ENCODE measurements at regions not wholly inside any gene's neighbourhood (a gene's known extent, or its start where the extent isn't known, plus 50 kb on each side); places are given as distances from the start of the nearest gene placed in this dataset.
A peak's percentile ranks its signal among the peaks of the same experiment; 100 is the strongest.
"Not testable (repeated sequence)": the region's sequence is repeated elsewhere in the genome, so short reads cannot be mapped to it uniquely, and the experiment has no call there.

DNA sequence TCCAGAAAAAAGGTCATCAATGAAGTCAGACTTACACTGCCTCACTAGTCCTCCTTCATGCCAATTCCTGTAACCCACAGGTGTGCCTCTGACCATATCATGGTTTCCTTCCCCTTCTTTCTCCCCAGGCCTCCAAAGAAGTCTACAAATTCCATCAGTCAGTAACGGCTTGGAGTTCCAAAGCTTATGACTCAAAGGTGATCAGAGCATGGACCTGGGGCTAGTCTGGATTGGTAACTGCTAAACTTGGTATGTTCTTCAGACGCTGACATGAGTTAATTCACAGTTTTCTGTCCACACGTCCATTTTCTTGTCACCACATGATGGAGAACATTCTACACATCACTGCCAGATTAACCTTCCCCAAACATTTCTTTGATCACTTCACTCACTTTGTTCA lies 560.4 kb downstream of the ETNK1 start:
- DNase-seq (ENCODE audit: low read depth), result no peak

DNA sequence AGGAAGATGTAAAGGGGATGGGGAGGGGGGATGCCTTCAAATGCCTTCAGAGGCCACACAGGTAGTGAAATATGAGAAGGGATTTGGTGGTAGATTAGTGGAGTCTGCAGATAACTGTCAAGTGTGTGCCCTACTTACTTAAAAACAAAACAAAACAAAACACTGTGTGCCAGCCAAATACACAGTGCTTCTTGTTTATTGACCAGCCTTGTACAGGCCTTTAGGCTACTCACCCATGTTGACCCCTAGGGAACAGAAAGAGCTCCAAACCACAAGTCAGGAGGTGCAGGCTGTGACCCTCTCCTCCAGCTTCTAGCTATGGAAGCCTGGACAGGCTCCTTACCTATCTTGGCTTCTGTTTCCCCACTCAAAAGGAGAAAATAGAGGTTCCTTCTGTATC lies 562.0 kb downstream of the ETNK1 start:
- no peak for DNase-seq (ENCODE audit: low read depth)

DNA sequence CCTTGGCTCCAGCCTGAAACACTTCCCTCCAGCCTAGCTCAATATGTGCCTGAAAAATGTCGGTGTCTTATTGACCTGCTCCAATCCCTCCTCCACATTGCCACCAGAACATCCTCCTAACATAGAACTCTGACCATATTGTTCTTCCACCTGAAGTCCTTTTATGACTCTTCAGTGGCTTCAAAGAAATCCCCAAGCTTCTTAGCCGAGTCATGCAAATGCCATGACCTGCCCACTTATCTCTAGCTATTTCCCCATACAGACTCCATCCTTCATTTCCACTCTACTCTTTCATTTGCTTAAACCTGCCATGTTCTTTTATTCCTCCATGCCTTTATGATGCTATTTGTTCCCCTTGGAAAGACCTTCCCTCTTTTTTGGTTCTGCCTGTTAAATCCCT lies 568.6 kb downstream of the ETNK1 start:
- no peak for DNase-seq (ENCODE audit: low read depth)

DNA sequence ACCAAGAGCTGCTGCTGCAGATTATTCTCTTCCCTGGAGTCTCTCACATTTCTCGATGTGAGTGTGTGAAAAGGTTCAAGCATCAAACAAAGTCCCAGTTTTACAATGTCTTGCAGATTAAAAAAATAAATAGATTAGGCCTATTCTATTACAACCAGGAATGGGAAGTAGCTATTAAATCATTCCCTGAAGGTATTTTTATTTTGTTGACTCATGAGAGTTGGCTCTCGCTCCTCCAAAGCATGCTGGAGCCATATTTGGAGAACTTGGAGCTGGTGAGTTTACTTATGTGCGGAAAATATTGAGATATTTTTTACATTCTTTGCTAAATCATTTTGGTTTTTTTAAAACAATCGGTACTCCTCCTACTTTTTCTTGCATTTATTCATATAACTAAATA lies 572.3 kb downstream of the ETNK1 start:
- DNase-seq (ENCODE audit: low read depth), result peak; percentile 29

DNA sequence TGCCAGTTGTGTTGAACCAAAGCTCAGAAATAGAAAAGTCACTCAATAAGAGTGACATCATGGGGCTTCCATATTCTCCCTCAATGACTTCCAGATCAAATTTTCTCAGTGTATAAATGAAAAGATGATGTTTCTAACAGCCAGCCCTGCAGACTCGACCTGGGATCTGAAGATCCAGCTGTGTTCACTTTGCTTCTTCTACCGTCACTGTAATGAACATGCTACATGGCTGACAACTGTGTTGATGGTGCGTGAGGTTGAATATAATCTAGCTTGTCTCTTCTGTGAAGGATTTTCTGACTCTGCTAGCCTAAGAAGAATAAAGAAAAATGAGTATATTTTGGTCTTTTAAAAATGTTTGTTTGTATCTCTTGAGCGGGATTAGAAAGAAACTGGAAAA lies 577.8 kb downstream of the ETNK1 start:
- no peak for DNase-seq (ENCODE audit: low read depth)

DNA sequence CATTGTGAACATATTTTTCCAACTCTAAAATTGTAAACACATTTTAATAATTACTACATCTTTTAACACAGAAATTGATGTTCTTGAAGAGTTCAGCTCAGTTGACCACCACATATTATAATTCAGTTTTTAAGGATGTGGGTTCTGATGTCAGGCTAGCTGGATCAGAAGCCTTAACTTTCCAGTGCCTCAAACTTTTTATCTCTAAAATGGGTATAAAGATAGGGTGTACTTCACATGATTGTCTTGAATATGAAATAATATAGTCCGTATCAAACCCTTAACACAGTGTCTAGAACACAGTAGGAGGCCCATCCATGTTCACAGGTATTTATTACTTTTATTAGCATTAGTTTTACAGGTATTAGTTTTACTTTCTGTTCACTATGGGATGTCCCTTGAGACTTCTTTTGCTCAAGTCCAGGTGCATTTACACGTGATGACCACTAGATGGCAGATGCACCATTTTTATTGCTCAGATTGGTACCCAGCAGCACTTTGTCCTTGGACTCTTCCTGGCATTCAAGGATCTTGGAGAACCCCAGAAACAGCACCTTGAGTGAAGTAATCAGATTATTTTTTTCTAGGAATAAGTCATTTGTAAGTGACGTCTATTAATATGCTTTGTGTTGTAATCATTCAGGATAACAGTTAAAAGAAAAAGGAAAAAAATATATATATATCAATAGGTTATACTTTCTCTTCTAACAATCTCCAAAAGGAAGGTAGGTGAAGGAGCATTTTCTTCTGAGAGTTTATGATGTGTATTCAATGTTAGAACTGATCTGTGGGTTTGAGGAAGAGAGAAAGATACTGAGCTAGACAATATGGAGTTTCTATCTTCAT lies 580.2 kb downstream of the ETNK1 start:
- peak; percentile 62 for DNase-seq (ENCODE audit: low read depth)

DNA sequence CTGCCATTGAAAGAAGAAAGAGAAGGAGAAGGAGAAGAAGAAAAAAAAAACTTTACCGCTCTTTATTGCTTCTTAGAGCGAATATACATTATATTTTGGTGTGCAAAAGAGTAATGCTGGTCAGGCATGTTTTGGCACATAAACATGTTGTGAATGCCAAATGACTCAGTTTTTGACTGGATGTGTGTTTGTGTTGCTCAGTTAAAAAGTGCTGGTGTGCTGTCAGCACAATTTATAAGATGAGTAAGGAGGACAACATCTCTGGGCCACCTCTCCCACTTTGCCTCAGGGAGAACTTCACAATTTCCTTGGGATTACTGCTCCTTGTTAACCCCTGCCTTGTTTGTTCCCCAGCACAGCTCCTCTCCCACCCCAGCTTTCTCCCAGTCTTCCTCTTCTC lies 584.8 kb downstream of the ETNK1 start:
- DNase-seq (ENCODE audit: low read depth), result no peak

DNA sequence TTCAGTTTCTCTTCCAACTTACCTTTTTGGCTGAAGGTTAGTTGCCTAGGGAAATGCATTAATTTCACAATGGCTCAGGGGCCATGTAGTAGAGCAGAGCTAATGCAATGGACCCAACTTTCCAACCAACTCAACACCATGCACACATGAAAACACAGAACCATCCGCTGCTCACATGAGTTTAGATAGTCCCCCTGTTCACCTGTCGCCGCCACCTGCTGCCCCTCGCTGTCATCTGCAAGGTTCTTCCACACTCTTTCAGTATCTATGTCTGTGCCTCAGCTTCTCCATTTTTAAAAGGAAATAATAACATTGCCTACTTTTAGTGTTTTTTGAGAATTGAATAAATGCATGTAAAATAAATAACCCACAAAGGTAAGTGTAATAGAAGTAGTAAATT lies 585.6 kb downstream of the ETNK1 start:
- no peak for DNase-seq (ENCODE audit: low read depth)

DNA sequence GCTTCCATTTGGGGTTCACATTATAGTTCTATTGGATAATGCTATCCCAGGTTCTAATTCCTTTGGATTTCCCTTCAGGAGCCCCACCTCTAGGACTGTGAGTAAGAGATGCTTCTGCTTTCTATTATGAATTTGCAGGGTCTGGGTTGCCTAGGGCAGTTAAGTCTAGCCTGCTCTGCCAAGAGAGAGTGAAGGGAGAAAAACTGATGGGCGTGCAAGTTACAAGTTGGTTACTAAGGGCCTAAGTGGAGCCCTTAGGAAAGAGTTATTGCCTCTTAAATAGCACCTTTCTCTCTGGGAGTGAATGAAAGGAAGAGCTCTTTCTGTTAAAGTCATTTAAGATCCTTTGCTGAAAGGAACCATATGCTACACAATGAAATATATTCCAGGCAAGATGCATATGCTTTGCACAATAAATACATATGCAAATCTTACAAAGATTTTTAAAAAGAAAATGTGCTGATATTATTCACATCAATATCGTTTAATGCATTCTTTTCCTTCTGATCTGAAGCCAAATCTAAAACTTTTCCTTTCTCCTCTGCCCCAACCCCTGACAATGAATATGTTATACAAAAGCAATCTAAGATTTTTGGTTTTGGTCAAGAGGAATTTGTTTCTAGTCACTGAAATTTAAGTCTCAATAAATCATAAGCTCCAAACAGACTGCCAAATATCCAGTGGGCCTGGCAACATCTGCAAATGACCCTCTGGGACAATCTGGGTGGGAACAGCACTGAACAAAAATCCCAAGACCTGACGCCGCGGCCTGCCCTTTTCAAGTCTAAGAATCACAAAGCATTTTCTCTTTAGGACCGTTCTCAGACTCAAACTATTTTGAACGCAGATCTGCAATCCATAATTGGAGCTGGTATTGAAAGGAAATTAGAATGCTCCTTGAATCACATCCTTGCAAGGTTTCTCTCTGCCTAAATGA lies 586.7 kb downstream of the ETNK1 start:
- no peak for DNase-seq (ENCODE audit: low read depth)

DNA sequence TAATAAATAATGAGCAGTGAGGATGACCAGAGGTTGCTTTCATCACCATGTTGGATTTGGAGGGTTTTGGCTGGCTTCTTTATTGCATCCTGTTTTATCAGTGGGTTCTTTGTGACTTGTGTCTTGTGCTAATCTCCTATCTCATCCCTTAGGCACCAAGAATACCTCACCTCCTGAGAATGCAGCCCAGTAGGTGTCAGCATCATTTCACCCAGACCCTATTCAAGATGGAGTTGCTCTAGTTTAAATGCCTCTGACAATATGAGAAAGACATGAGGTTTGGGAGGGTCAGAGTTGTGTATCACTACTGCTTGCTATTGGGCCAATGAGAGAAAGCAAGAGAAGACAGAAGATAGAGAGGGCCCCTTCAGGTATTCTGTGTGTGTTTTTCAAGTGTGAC lies 592.2 kb downstream of the ETNK1 start:
- DNase-seq (ENCODE audit: low read depth), result no peak

DNA sequence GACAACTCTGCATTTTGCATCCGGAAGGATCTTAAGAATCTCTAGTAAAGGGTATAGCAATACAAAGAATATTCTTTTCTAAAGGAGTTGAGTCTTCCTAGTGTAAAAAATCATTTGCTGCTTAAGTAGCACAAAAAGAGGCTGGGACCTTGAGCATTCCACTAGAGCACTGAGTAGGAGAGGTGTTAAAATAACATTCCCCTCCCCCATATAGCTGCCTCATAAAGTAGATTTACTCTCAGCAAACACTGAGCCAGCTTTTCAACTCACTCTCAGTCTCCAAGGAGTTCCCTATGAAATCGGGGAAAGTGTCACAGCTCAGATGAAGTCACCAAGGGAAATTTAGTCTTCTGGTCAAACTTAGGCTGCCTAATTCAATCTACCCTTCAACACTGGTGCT lies 592.7 kb downstream of the ETNK1 start:
- no peak for DNase-seq (ENCODE audit: low read depth)

DNA sequence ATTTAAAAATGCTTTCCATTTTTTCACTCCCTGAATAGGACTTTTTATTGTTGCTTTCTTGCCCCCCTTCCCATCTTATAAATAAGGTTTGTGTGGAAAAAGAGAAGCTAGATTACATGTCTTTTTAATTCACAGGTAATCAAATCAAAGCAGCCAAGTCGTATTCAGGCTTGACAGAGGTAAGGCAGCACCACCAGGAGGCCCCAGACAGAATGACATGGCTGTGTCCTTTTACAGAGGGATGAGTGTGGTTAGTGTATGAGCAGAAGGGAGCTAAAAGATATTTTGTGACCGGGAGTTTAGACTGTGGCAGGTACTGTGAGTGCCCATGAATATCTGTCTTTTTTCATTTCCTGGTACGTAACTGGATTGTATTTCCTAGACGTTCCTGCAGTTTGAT lies 596.1 kb downstream of the ETNK1 start:
- DNase-seq (ENCODE audit: low read depth), result no peak

DNA sequence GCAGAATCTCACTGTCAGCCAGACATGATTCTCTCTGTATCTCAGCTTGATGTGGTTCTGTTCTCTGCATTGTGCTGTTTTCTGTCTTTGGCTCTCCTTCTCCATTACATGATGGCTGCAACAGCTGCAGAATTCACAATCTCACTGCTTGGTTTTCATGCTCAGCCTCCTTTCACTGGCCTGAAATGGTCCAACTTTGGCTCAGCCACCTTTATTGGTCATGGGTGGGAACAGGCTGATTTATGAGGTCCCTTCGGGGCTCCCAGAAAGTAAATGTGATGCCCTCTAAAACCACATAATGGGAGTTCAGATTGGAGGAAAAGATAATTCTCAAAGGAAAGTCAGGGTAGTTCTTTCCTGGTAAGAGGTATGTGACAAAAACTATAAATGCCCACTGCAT lies 597.0 kb downstream of the ETNK1 start:
- no peak for DNase-seq (ENCODE audit: low read depth)

DNA sequence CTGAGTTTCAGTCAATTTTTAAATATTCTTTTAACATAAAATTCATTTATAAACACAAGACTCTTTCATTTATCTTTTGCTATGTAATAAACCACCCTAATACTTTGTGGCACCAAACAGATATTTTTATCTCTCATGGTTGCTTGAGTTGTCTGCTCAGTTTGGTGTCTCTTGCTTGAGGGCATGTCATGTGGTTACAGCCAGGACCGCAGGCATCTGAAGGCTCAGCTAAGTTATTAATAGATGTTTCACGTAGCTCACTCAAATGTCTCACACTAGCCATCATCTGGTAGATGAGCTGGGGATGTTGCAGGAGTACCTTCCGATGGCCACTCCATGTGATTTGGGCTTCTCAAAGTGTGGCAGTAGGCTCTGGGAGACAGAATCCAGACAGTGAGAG lies 597.8 kb downstream of the ETNK1 start:
- no peak for DNase-seq (ENCODE audit: low read depth)

DNA sequence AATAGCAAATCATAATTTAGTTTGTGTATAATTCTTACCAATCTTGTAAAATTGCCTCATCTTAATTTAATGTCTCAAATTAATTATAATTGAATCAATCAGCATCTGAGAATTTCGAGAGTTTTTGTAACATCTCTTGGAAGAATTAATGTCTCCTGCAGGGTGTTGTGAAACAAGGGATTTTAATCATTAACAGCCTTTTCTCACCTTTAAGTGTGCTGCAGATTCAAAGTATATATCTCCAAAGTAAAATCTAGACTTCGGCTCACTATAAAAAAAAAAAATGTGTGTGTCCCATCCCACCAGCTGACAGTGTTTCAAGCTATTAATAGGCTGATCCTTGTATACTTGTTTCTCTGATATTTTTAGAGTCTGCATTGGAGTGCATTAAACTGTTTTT lies 603.1 kb downstream of the ETNK1 start:
- no peak for DNase-seq (ENCODE audit: low read depth)

DNA sequence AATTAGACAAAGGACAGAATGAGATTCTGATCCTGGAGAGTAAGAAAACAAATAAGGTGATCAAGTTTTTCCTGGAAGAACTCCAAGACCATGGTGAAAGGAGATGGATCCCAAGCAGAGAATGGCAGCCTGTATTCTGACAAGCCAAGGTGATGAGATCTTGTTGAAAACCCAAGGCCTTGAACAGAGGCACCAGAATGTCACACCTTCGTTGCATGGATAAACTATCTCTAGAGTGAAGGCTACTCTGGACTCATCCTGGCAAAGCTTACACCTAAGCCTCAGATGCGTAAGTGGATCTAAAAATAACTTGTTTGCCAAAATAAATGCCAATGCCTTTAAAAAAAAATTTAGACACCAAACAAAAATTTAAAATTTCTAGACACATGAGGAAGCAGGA lies 605.9 kb downstream of the ETNK1 start:
- DNase-seq (ENCODE audit: low read depth), result no peak

DNA sequence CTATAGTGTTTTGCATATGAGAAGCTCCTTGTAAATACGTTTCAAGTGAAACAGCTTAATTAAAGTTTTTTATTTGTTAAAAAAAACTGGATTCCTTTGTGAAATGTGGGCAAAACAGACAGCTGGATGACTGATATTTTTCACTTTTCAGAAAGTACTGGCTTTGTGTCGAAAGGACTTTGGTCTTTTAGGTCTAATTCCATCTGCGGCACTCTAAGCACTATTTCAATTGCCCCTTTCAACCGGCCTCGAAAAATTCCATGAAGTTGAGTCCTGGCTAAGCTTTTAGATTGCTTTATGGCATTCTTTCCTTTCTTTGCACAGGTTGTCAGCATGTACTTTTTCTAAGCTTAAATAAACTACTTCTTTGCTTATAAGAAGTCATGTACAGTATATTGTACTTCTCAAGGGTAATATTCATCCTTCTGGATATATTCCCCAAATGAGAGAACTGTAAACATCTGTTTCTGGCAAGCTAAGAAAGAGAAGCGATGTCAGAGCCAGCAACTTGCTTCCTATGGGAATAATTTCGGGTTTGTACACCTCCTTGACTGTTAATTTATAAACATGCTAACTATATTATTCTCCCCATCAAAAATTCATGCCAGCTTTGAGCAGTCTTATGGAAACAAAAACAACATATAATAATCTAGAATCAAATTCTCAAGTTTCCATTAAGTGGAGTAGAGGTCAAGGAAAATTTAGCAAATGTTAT lies 611.3 kb downstream of the ETNK1 start:
- no peak for DNase-seq (ENCODE audit: low read depth)

DNA sequence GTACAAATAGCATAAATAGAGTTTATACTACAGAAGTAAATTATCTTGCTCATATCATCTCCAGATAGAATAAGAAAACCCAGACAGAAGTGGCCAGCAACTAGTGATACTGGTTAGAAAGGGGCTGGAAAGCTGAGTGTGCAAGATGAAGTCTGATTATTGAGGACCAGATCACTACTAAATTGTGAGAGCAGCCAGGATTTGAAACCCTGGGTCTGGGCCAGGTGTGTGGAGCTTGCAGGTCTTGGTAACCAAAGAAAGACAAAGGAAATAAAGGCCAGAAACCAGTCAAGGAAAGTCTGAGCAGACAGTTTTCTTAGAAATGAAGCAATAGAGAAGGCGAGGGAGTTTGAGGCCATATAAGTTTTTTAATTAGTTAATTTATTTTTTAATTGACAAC lies 611.8 kb downstream of the ETNK1 start:
- no peak for DNase-seq (ENCODE audit: low read depth)

DNA sequence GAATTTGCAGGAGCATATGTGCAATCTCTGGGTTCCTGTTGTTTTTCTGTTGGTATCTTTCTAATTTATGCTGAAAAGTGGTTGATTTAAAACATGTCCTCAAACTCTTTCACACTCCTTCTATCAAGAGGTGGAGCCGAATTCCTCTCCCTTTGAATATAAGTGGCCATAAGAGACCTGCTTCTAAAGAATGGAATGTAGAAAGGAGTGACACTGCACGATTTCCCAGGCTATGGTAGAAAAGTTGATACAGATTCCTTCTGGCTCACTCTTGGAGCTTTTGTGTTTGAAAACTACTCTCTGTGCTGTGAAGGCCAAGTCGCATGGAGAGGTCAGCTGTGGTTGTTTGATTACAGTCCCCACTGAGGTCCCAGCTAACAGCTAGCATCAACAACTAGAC lies 613.2 kb downstream of the ETNK1 start:
- DNase-seq (ENCODE audit: low read depth), result no peak

DNA sequence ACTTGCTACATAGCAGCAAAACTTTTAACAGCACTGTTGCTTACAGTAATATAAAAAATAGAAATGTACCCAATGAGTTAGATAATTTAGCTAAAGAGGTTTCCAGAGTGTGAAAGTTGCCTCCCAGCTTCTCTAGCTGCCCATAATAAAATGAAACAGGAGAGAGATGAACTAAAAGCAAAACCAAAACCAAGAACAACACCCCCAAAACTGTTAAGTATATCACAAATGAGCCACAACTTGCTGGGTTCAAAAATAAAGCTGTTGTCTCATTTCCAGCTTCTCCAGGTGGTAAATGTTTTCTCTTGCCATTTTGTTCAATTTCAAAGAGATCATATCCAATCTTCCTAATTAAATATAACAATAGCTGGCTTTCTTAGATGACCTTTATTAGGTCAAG lies 614.0 kb downstream of the ETNK1 start:
- no peak for DNase-seq (ENCODE audit: low read depth)

DNA sequence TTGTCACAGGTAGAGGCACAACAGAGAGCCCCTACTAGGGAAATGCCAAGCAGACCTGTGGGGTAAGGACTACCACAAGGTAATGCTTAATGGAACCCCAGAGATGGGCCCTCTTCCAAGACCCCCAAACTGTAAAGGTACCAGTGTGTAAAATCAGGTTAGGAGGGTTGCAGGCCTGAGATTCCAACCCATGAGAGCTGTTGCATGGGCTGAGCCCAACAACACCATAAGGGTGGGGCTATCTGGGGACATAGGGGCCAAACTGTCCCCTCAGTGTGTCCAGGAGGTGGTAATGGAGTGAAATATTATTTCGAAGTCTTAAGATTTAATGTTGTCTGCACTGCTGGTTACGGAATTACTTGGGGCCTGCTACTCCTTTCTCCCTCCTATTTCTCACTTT lies 620.2 kb downstream of the ETNK1 start:
- no peak for DNase-seq (ENCODE audit: low read depth)

DNA sequence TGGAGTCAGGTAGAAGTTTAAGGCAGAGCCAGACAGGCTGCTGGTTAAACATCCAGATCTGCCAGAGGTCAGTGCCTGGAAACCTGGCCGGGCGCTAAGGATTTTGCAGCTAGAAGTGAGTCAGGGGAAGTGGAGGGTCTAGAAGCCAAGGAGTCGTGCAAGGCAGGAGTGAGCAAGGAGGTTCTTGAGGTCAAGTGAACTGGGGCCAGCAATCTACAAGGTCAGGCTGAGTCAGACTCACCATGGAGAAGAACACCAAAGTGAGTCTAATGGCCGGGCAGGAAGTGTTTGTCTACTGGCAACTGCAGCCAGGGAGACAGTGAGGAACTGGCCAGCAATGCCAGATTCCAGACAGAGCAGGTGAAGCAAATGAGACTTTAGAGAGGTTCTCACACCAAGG lies 628.2 kb downstream of the ETNK1 start:
- no peak for DNase-seq (ENCODE audit: low read depth)

DNA sequence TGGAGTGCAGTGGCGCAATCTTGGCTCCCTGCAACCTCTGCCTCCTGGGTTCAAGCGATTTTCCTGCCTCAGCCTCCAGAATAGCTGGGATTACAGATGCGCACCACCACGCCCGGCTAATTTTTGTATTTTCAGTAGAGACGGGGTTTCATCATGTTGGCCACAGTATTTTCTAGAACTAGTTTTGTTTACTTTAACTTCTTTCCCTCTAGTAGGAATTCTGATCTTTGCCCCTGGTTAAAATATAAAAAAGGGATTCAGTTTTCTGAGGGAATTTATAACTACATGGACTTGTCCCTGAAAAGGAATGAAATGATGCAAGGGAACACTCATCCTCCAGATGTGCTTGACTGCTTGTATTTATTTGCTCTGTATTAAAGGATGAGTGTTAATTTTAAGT lies 628.9 kb downstream of the ETNK1 start:
- DNase-seq (ENCODE audit: low read depth), result not testable (repeated sequence)

Data from fibroblast of gingiva (primary cell).